ENCODE measurements at regions not wholly inside any gene's neighbourhood (a gene's known extent, or its start where the extent isn't known, plus 50 kb on each side); places are given as distances from the start of the nearest gene placed in this dataset.

- TF ChIP-seq CTCF (IDR thresholded peaks at IDR 0.05 in 8 of 11, conservative IDR thresholded peaks at IDR 0.05 in 3 of 11) = no peak
- no peak for TF ChIP-seq POLR2AphosphoS5 (IDR thresholded peaks at IDR 0.05)
Measured at GRCh38 chr18:78873926-78874500, 105.6 kb upstream of the SALL3 start.

Data from spleen (tissue), 7 donors.